ENCODE measurements at regions not wholly inside any gene's neighbourhood (a gene's known extent, or its start where the extent isn't known, plus 50 kb on each side); places are given as distances from the start of the nearest gene placed in this dataset.

DNA sequence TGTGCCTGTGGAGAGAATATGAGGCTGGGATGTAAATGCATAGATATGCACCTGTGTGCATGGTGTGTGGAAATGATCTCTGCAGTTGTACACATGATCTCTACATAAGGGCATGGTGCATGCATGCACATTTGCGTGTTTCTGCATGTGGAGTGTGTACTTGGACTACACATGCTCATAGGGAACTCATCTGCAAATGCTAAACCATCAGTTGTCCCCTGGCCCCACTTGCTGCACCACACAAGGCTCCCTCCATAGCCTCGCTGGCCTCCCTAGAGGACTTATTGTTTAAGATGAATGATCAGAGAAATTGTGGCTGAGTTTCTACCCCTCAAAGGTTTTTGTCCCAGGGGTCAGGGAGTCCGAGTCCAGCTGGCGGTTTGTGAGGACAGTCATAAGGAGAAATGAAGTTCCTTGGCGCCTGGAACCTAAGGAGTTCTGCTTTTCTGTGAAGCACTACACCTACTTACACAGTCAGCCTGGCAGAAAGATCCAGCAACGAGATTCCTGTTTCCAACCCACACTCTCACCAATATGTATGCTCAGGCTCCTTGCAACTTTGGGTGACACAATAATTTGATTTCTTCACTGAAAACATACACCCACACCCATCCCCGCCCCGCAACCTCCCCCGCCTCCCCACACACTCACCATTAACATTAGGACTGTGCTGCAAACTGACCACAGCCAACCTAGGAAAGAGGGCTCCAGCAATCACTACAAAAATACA is 79.9 kb upstream of the CPEB4 start:
- no peak for DNase-seq

DNA sequence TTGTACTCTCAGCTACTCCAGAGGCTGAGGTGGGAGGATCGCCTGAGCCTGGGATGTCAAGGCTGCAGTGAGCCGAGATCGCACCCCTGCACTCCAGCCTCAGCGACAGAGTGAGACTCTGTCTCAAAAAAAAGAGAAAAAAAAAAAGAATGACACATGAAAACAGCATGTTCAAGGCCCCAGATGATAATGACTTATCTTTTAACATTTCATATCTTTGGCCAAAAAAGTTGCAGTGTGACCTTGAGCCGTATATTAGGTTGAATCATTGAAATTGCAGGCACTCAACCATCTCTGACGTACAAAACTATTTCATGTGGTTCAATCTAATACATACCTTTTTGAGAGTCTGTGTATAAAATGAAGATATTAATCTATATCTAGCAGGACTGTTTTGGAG is 79.1 kb upstream of the CPEB4 start:
- DNase-seq: no peak

DNA sequence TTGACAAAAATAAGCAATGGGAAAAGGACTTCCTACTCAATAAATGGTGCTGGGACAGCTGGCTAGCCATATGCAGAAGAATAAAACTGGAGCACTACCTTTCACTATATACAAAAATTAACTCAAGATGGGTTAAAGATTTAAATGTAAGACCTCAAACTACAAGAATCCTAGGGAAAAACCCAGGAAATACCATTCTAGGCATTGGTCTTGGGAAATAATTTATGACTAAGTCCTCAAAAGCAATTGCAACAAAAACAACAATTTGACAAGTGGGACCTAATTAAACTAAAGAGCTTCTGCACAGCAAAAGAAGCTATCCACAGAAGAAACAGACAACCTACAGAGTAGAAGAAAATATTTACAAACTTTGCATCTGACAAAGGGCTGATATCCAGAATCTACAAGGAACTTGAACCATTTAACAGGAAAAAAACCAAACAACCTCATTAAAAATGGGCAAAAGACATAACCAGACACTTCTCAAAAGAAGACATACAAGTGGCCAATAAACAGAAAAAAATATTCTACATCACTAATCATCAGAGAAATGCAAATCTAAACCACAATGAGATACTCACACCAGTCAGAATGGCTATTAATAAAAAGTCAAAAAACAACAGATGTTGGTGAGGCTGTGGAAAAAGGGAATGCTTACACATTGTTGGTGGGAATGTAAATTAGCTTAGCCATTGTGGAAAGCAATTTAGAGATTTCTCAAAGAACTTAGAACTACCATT is 75.2 kb upstream of the CPEB4 start:
- no peak for DNase-seq

DNA sequence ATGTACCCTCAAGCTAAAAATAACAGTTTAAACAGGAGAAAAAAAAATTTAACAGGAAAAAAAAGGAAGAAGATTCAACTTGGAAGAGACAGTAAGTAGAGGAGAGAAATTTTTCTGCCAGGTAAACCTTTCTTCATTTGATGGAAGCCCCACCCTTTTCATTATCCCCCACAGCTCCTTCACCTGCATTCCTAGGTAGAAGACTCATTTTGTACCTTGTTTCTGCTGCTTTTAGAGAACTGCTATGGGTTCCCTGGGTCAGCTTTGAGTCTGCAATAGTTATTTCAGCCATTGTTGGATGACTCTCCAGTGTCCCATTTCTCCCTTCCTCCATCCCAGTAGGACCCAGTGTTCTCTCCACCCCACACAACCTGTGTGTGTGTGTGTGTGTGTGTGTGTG is 74.1 kb upstream of the CPEB4 start:
- no peak for DNase-seq

DNA sequence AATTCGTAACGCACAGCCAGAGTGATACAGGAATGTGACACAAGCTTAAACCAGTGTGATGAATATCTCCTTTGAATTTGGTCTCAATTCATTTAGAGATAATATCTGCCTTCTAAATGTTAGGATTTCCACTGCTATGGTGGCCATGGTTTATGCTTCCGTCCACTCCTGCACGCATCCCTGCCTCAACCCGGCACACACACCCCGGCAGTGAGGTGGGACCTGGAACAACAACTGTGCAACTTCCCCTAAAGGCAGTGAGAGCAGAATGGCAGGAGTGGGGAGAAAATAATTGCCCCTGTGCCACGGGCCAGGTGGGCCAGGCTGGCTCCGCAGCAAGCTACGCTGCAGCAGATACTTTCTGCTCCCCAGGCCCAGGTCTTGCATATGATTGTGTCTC is 72.6 kb upstream of the CPEB4 start:
- no peak for DNase-seq

DNA sequence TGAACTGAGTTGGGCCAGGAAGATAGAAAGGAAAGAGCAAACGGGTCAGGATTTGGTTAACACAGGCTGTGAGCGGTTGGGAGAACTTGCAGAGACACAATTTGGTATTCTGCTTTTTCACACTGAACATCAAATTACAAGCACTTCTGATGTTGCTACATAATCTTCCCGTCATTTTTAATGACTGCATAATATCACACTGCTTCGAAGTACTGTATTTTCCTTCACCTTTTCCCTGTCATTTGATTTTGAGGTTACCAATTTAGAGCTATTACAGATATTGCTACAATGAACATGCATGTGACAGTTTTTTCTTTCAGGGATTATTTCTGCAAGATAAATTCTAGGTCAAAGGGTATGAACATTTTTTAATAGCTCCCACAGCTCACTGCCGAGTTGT is 71.4 kb upstream of the CPEB4 start:
- no peak for DNase-seq

DNA sequence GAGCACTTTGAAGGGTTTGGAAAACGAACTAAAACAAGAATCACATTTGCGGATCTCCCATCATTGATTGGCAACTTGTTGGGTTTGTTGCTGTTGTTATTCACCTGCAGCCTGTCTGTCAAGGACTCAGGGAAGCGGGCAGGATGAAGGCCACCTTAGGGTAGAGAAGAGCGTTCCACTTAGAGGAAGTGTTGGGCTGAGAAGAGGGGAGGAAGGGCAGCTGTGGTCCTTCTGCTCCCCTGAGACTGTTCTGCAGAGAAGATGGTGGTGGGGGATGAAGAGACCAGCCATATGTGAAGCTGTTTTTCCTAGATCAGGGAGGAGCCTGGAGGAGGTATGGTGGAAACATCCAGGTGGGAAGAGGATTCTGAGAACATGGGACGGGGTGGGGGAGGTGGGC is 70.6 kb upstream of the CPEB4 start:
- no peak for DNase-seq

DNA sequence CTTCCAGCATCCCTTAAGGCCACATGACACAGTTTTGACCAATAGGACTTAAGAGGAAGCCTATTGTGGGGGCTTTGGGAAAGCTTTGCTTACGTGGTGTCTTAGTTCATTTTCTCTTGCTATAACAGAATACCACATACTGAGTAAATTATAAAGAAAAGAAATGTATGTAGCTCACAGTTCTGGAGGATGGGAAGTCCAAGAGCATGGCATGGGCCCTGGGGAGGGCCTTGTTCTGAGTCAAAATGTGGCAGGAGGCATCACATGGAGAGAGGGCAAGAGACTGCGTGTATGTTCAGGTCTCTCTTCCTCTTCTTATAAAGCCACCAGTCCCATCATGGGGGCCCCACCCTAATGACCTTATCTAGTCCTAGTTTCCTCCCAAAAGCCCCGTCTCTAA is 68.6 kb upstream of the CPEB4 start:
- no peak for DNase-seq

DNA sequence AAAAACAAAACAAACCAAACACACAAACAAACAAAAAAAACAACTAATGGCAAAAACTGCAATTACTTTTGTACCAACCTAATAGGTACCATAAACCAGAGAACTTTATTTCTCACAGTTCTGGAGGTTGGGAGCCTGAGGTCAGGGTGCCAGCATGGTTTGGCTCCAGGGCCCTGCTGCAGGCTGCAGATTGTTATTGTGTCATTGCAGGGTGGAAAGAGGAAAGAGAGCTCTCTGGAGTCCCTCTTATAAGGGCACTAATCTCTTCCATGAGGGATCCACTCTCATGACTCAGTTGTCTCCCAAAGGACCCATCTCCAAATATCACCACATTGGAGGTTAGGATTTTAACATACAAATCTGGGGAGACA is 64.9 kb upstream of the CPEB4 start:
- DNase-seq: no peak

DNA sequence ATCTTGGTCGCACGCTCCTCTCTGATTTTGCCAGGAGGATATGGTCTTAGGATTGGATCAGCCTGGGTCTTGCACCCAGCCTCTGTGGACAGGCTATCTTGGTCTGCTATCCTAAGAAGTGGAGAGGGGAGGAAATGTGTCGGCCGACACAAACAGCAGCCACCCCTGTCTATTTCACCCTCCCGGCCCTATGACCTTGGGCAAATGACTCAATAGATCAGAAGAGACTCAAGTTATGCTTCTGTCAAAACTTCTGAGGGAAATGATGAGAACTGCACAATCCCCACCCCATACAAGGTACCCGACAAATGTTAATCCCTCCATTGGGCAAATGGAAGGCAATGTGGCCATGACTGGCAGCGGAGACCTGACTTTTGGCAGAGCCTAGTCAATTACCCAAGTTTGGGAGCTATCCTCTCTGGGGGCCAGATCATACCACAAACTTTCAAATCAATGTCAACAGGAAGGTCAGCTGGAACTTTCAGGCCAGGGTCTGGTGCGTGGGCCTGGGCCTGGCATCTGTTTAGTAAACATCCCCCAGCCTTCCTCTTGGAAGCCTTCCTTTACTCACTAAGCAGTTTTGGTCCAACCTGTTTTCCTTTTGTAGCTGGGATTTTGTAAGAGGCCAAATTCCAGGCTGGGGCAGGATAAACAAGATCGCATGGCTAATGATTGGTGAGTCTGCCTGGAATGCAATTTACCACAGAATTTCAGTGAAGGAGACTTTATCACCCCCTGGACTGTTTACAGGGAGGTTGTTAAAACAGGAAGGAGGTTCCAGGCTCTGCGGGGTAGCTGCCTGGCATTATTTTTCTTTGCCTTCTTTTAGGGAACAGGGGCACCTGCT is 64.2 kb upstream of the CPEB4 start:
- DNase-seq: no peak

DNA sequence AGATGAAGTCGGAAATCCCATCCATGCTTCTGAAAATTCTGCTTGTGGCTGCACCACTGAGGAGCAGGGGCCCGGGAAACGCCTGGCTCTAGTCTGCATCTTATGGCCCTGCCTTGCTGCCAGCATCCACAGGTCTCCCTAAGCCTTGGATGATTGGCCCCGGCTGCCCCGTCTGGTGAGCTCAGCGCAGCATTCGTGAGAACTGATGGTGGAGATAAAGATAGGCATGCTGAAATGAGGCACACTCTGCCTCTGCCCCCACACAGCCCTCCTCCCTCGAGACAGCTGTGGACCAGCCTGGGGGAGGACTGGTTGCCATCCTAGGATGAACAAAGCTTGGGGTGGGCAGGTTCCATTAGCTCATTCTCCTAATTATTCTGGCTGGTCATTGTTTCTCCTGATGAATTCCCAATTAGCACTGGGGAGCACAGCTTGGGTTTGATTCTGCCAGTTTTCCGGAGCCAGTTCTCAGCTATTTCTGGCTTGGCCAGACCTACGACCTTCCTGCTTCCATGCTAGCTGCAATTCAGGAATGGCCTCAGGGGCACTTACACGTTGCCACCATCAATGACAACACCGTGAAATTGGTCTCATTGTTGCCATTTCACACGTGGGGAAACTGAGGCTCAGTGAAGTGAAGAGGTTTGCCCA is 62.8 kb upstream of the CPEB4 start:
- no peak for DNase-seq

DNA sequence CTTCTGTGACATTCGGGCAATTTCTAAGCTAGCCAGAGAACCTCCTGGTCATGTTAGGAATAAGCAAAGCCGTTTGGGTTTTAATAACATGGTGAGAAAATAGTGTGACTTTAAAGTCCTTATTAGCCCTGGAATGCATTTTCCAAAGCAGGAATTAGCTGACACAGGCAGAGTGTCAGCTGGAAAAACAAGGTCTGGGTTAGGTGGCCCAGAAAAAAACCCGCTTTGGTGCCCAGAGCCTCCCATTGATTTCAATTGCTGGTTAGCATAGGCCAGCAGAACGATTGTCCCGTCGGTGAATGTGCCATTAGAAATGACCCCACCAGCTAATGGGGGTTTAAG is 62.1 kb upstream of the CPEB4 start:
- no peak for DNase-seq

DNA sequence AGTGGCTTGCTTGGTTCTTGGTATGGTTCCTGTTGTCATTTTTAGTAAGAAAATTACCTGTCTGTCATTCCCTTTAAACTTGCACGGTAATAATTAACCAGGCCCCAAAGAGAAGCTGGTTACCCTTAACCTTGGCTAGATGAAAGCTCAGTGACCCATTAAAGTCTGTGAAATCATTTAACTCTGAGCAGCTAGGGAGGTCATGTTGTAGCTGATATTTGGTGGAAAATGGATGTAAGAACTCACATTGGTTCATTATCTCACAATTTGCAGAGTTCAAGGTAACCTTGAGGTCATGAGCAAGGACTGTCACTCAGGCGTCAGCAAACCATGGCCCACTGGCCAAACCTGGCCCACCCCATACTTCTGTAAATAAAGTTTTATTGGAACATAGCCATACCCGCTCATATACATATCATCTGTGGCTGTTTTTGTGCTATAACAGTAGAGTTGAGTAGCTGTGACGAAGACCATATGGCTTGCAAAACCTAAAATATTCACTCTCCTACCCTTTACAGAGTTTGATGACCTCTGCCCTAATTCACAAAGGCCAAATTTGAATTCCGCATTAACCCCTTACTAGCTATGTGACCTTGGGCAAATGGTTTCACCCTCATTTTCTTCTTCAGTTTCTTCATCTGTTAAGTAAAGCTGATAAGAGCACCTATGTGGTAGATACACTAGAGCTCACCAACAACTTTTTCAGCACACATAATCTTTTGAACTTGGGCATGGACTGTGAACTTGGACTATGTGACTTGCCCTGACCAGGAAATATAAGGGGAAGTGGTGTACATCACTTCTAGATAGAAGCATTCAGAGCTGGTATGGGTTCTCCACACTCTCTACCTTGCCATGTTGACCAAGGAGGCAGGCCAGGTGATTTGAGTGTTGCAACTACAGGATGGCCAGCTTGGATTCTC is 61.5 kb upstream of the CPEB4 start:
- DNase-seq: no peak

DNA sequence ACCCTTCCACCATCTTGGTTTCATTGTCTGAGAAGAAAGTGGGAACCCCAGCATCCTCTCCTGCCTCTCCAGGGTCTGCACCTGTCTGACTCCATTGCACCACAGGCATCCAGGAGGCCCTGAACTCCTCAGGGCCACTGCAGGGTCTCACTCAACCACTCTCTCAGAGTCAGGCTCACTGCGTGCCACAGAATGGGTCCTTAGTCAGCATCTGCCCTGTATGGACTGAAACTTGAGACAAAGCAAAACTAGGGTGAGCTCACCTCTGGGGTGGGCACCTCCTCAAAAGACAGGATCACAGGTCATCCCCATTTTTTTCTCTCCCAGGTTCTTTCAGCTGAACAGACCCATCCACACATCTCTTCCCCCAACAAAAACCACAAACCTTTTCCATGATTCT is 59.2 kb upstream of the CPEB4 start:
- no peak for DNase-seq

DNA sequence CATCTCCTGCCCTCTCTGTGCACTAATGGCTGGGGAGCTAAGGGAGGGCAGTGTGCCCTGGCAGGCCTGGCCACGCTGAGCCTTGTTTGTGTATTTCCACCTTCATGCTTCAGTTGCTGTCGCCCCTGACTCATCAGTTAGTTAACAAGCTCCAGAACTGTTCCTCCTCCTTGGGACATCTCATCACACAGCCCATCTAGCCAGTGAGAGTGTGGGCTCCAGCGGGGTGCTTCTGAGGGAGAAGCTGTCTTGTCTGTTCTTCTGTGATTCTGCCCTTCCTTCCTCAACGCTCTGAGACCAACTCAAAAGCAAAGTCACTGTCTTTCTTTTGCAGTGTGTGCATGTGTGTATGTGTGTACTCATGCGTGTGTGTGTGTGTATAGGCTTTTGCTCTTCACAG is 58.3 kb upstream of the CPEB4 start:
- no peak for DNase-seq

DNA sequence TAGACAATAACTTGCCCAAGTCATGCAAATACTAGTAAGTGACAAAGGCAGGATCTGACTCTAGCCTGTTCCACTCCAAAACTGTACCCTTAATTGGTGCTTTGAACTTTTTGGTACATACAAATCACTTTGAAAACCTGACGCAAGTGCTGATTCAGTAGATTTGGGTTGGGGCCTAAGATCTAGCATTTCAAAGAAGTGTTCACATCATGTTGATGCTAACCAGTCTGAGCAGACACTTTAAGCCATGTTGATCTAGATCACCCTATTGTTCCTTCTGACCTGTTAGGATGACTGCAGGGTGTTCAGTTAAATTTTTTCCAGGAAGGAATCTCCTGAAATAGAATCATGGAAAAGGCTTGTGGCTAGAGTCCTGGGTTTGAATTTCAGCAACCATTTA is 57.7 kb upstream of the CPEB4 start:
- no peak for DNase-seq

DNA sequence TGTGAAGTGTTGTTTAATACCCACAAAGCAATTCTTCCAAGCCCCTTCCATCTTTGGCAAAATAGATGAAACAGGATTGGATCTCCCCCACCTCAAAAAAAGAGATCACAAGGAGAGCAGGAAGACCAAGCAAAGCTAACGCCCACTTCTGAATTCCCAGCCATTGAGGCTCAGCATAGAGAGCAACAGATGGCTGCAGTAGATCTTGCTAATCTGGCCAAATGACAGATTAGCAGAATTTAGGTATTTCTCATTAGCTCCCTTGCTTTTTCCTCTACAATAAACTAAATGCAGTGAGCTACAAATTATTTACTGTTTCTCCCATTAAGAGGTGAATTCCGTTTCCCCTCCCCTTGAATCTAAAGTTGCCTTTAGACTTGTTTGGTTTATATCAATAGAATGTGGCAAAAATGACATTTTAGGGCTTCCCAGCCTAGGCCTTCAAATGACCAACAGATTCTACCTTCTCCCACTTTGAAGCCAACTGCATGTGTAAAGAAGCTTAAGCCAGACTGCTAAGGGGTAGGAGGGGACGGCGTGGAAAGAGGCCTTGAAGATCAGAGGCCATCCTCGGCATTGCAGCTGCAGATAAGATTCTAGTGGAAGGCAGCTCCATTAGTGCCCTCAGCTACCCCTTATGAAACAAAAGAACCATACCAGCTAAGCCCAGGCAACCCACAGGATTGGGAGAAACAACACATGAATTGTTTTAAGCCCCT is 56.8 kb upstream of the CPEB4 start:
- DNase-seq: no peak

DNA sequence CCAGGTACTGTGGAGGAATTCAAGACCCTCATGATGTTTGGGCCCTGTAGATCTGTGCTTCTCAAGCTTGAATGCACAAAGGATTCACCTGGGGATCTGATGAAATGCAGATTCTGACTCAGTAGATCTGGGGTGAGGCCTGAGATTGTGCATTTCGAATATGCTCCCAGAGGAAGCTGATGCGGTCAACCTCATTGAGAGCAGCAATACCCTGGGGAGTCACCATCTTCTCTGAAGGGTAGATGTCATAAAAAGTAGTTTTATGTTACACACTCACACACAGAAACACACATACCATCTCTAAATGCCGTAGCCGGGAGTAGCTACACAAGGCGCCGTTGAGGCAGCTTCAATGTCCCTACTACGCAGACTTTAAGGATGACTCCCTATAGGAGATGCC is 55.8 kb upstream of the CPEB4 start:
- DNase-seq: no peak

DNA sequence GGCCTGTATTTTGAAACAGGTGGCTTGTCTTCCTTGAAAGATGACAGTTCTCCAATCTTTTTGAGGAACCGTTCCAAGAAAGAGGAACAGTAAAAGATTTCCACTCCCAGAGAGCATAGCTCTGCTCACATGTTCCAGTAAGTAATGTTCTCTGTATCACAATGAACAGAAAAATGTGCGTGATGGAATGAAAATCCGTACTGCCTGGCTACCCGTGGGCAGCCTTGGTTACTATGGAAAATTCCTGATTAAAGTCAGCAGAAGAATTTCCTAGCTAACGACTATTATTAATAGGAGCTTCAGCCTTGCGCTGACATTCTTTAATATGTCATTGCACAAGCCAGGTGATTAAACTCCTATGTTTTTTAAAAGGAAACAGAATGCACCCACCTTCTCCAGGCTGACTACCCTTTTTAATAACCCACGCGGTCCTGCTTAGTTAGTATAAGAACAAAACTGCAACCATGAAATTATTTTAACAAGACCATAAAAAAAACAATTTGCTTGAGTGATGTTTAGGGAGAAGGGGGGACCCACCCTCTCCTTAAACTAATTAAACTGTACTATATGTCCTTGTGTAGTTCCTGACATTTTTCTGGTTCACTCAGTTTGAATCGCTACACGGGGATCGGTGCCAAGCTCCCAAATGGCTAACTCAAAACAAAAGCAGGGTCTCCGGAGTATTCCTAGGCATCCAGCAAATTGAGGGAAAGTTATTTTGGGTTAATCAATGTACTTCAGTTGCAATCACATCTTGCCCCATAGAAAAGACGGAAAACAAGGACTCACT is 54.8 kb upstream of the CPEB4 start:
- DNase-seq: no peak

DNA sequence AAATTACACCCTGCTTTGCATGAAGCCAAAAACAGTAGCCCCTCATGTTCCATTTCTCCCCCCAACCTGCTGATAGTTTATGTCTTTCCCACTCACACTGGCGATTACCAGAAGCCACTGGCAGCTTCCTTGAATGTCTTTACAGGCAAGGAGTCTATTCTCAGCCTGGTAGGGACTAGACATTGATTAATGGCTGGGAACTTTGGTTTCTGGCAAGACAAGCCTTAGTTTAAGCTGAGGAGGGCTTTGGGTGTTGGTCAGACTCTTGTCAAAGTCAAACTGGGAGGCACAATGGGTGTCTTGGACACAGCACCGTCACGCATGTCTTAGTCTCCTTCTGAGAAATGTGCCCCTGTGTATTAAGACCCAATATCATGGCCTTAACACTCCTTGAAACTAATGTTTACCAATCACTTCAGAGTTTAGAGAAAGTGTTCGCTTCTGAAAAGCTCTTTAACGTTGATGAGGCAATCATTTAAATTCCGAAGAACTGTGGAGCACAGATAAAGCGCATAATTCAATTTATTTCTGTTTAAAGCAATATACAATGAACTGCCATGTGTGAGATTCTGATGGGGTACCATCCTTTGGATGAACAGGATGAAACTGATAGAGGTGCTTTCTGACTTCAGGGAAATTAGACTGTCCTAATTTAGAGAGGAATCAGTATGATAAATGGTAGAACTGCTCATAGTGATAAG is 53.9 kb upstream of the CPEB4 start:
- no peak for DNase-seq

Measured in NCI-H345 (cell line).